Gastrocnemius medialis (tissue), 4 donors: ENCODE measurements at regions not wholly inside any gene's neighbourhood (a gene's known extent, or its start where the extent isn't known, plus 50 kb on each side); places are given as distances from the start of the nearest gene placed in this dataset.

ENCODE experiments used
- ATAC-seq, 2 donors: fragments of 150-250 bp; one replicate each; pipeline ENCODE4 v1.9.1; 2016
- DNase-seq, 2 donors: peaks; one replicate each; pipeline ENCODE4 v3.0.0-alpha.2; 2019
- H3K27ac ChIP-seq, 4 donors: fragments of 200-600 bp; sonication (generic); 1 replicate in 1 of 4; 2 replicates in 3 of 4; pipeline ENCODE4 v1.5.1; 2016 to 2018; ENCODE audit warnings: mild to moderate bottlenecking in 2 of 4, moderate library complexity in 1 of 4
- H3K27me3 ChIP-seq, 3 donors: fragments of 200-600 bp; sonication (generic) in 2 of 3; 1 replicate in 1 of 3; 2 replicates in 2 of 3; pipeline versions ENCODE4 v1.5.1 to v1.6.0; 2016 to 2019; ENCODE audit warnings: mild to moderate bottlenecking in 1 of 3, moderate library complexity in 1 of 3
- H3K36me3 ChIP-seq, 2 donors: fragments of 200-600 bp; sonication (generic) in 1 of 2; one replicate each; pipeline ENCODE4 v1.5.1; 2017 to 2018
- H3K4me1 ChIP-seq, 2 donors: fragments of 200-600 bp; sonication (generic) in 1 of 2; one replicate each; pipeline ENCODE4 v1.5.1; 2016 to 2017; ENCODE audit warnings: mild to moderate bottlenecking in 2 of 2
- H3K4me3 ChIP-seq, 4 donors: fragments of 200-600 bp; sonication (generic) in 3 of 4; 1 replicate in 1 of 4; 2 replicates in 3 of 4; pipeline ENCODE4 v1.5.1; 2016 to 2019; ENCODE audit warnings: mild to moderate bottlenecking in 2 of 4
- H3K9me3 ChIP-seq, 3 donors: fragments of 200-600 bp; sonication (generic) in 2 of 3; 1 replicate in 1 of 3; 2 replicates in 2 of 3; pipeline ENCODE4 v1.5.1; 2016 to 2019
- POLR2A ChIP-seq, 2 donors: fragments of 450-650 bp; IDR thresholded peaks; one replicate each; pipeline ENCODE4 v1.6.1; 2017; ENCODE audit warnings: antibody characterized with exemption in 2 of 2, mild to moderate bottlenecking in 2 of 2, moderate library complexity in 2 of 2
- in situ Hi-C, 4 donors: fragments of 200-750 bp; cut with MboI; loops; one replicate each; pipeline versions ENCODE4 v1.15.0 to v1.8.0; 2017; ENCODE audit warnings: low sequenced_read_pairs in 4 of 4
- intact Hi-C: fragments of 100-400 bp; cut with DNase I; formaldehyde crosslinking; loops from one replicate; pipeline ENCODE4 v1.15.1; 2023; ENCODE audit warnings: low total_unique reads
- TF ChIP-seq, protein P1 (sequence below), 5 experiments: fragments of 450-650 bp in 3 of 5; fragments of 200-600 bp in 2 of 5; sonication (generic) in 2 of 5; IDR thresholded peaks in 4 of 5; conservative IDR thresholded peaks in 1 of 5; 1 replicate in 4 of 5; 2 replicates in 1 of 5; pipeline ENCODE4 v1.5.1; 2016 to 2019; ENCODE audit warnings: antibody characterized with exemption in 5 of 5, mild to moderate bottlenecking in 3 of 5, moderate library complexity in 3 of 5

DNA sequence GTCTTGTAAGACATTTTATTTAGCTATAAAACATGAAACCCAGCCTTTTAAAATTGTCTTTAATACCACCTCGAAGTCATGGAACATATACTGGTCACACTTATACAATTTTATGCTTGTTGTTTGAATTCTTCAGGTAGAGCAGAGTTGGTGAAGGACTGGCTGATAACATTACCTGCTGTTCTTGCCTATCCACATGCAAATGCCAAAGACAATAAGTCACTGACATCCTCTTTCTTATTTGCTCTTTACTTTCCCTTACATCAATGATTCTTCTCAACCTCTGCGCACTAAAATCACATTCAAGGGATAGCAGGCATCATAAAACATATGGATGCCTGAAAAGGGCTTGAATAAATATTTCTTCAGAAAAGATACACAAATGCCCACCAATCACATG, 392.5 kb upstream of the ATP11B start:
- TF ChIP-seq POLR2A (IDR thresholded peaks at IDR 0.05): no peak
- TF ChIP-seq, protein P1, sequence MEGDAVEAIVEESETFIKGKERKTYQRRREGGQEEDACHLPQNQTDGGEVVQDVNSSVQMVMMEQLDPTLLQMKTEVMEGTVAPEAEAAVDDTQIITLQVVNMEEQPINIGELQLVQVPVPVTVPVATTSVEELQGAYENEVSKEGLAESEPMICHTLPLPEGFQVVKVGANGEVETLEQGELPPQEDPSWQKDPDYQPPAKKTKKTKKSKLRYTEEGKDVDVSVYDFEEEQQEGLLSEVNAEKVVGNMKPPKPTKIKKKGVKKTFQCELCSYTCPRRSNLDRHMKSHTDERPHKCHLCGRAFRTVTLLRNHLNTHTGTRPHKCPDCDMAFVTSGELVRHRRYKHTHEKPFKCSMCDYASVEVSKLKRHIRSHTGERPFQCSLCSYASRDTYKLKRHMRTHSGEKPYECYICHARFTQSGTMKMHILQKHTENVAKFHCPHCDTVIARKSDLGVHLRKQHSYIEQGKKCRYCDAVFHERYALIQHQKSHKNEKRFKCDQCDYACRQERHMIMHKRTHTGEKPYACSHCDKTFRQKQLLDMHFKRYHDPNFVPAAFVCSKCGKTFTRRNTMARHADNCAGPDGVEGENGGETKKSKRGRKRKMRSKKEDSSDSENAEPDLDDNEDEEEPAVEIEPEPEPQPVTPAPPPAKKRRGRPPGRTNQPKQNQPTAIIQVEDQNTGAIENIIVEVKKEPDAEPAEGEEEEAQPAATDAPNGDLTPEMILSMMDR (IDR thresholded peaks at IDR 0.05 in 4 of 5, conservative IDR thresholded peaks at IDR 0.05 in 1 of 5): no peak
- Histone ChIP-seq H3K27me3 (no peaks in the 10 kb centered on the region), H3K4me1 (no peaks in the 10 kb centered on the region), H3K36me3 (no peaks in the 10 kb centered on the region), H3K4me3 (no peak overlapping the region), H3K27ac (no peak overlapping the region), H3K9me3 (no peaks in the 10 kb centered on the region)
- no peak for DNase-seq
- intact Hi-C loops (no loop called here), in situ Hi-C loops (no loop called here)
- ATAC-seq: no peak

DNA sequence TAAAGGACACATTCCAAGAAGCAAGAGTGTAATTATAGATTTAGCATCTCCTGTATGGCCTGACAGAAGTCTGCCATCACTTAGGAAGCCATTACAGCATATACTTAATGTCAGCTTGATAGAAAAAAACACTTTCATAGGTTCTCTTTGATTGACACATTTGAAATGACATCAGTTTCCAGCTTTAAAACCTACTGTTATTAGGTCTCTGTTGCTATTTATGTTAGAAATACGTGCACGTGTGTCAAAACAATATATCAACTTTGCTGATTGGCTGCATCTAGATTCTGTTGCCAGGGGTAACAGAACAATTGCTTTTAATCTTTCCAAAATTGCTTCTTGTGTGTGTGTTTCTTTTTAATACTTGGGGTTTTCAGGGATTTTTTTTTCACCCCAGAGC, 389.3 kb upstream of the ATP11B start:
- Histone ChIP-seq H3K9me3 (no peaks in the 10 kb centered on the region), H3K27ac (no peak overlapping the region), H3K4me1 (no peaks in the 10 kb centered on the region), H3K36me3 (no peaks in the 10 kb centered on the region), H3K4me3 (no peak overlapping the region), H3K27me3 (no peaks in the 10 kb centered on the region)
- ATAC-seq (no peak), DNase-seq (no peak)
- in situ Hi-C loops: no loop called here
- TF ChIP-seq POLR2A (IDR thresholded peaks at IDR 0.05): no peak
- TF ChIP-seq, protein P1 (IDR thresholded peaks at IDR 0.05 in 4 of 5, conservative IDR thresholded peaks at IDR 0.05 in 1 of 5): no peak
- intact Hi-C loops: no loop called here

DNA sequence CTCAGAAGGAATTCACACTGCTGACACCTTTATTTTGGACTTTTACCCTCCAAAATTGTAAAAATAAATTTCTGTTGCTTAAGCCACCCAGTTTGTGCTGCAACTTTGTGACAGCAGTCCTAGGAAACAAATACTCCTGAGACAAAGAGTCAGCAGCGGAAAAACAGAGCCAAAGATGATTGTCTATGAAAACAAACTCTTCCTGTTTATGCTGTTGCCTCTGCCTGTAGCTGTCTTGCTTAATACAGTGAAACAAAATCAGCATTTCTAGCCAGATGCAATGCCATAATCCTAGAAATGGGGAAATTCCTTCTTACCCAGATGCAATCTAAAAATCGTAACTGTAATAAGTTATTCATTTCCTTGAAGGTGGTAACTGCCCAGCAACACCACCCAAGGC, 387.5 kb upstream of the ATP11B start:
- H3K4me1 ChIP-seq: no peaks in the 10 kb centered on the region

DNA sequence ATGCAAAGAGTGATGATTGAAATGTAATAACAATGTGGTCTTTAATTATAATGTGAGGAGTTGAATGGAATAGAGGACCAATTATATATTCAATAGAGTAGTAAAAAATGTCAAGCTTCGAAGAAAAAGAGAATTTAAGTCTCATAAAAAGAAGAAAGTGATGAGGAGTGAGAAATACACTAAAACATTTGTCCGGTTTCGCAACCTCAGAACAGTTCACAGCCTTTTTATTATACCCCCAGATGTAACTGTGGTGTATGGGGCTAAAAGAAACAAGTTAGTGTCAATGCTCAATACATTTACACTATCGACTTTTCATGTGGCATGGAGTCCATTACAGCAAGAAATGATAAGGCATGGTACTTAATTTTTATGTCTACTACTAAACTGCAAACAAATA, 386.5 kb upstream of the ATP11B start:
- in situ Hi-C loops: no loop called here
- Histone ChIP-seq H3K27me3 (no peaks in the 10 kb centered on the region), H3K27ac (no peak overlapping the region), H3K4me1 (no peaks in the 10 kb centered on the region), H3K9me3 (no peaks in the 10 kb centered on the region), H3K4me3 (no peak overlapping the region), H3K36me3 (no peaks in the 10 kb centered on the region)
- intact Hi-C loops: no loop called here
- ATAC-seq: no peak
- no peak for DNase-seq
- no peak for TF ChIP-seq POLR2A (IDR thresholded peaks at IDR 0.05)
- TF ChIP-seq, protein P1 (IDR thresholded peaks at IDR 0.05 in 4 of 5, conservative IDR thresholded peaks at IDR 0.05 in 1 of 5): no peak

More for the DNA sequence above, 387.5 kb upstream of the ATP11B start:
- ATAC-seq (peak in 1 of 2 donors; percentile 56), DNase-seq (no peak)
- no peak overlapping the region for H3K4me3 ChIP-seq
- no peaks in the 10 kb centered on the region for H3K36me3 ChIP-seq
- intact Hi-C loops: no loop called here
- H3K27me3 ChIP-seq: no peaks in the 10 kb centered on the region
- in situ Hi-C loops: no loop called here
- no peak overlapping the region for H3K27ac ChIP-seq
- H3K9me3 ChIP-seq: no peaks in the 10 kb centered on the region
- TF ChIP-seq POLR2A (IDR thresholded peaks at IDR 0.05): no peak
- TF ChIP-seq, protein P1 (IDR thresholded peaks at IDR 0.05 in 4 of 5, conservative IDR thresholded peaks at IDR 0.05 in 1 of 5): no peak

DNA sequence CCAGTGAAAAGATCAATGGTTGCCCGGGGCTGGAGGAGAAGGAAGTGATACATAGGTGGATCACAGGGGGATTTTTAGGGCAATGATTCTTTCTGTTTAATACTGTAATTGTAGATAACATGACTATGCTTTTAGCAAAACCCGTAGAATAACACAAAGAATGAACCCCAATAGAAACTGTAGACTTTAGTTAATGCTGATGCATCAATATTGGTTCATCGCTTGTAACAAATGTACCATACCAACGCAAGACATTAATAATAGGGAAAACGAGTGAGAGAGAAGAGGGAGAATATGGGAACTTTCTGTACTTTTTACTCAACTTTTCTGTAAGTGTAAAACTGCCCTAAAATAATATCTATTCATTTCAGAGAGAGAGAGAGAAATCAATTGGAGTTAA, 383.3 kb upstream of the ATP11B start:
- Histone ChIP-seq H3K27ac (no peak overlapping the region), H3K9me3 (no peaks in the 10 kb centered on the region), H3K27me3 (no peaks in the 10 kb centered on the region), H3K4me1 (no peaks in the 10 kb centered on the region), H3K36me3 (no peaks in the 10 kb centered on the region), H3K4me3 (no peak overlapping the region)
- no peak for ATAC-seq
- TF ChIP-seq, protein P1 (IDR thresholded peaks at IDR 0.05 in 4 of 5, conservative IDR thresholded peaks at IDR 0.05 in 1 of 5): no peak
- TF ChIP-seq POLR2A (IDR thresholded peaks at IDR 0.05): no peak
- no peak for DNase-seq
- in situ Hi-C loops: no loop called here
- intact Hi-C loops: no loop called here
